Lower leg skin (tissue), 4 donors: ENCODE measurements at regions not wholly inside any gene's neighbourhood (a gene's known extent, or its start where the extent isn't known, plus 50 kb on each side); places are given as distances from the start of the nearest gene placed in this dataset.

Source experiments
- DNase-seq, 2 donors: peaks; one replicate each; pipeline ENCODE4 v3.0.0-alpha.2; 2019; ENCODE audit warnings: low spot score in 2 of 2
- H3K4me3 ChIP-seq: fragments of 200-600 bp; sonication (generic); 2 replicates; pipeline ENCODE4 v1.5.1; 2017; ENCODE audit warnings: mild to moderate bottlenecking, low read depth; ENCODE audit not compliant: poor library complexity, severe bottlenecking
- CTCF ChIP-seq, 3 donors: fragments of 450-650 bp; IDR thresholded peaks; one replicate each; pipeline ENCODE4 v1.5.1; 2016; ENCODE audit warnings: antibody characterized with exemption in 3 of 3, mild to moderate bottlenecking in 3 of 3, moderate library complexity in 2 of 3
- POLR2A ChIP-seq, 2 donors: fragments of 450-650 bp; IDR thresholded peaks; one replicate each; pipeline ENCODE4 v1.6.1; 2016 to 2017; ENCODE audit warnings: antibody characterized with exemption in 2 of 2, mild to moderate bottlenecking in 1 of 2, moderate library complexity in 1 of 2
- WGBS, 2 donors: methylation state at CpG; one replicate each; pipeline ENCODE4 v1.1.5; 2018; 5-methylcytosine and 5-hydroxymethylcytosine counted together
- intact Hi-C: fragments of 100-400 bp; cut with DNase I; formaldehyde crosslinking; loops from one replicate; pipeline ENCODE4 v1.15.0; 2023; ENCODE audit warnings: low total_unique reads

GRCh38 chr4:11497212-11497806 lies 68.6 kb upstream of the HS3ST1 start:
- H3K4me3 ChIP-seq, result no peak overlapping the region
- intact Hi-C loops, result no loop called here
- 89 to 95% methylated on average over 1 of the region's 1 CpG for WGBS, 2 donors
- no peak for TF ChIP-seq POLR2A (IDR thresholded peaks at IDR 0.05)
- no peak for TF ChIP-seq CTCF (IDR thresholded peaks at IDR 0.05)
- no peak for DNase-seq

GRCh38 chr4:11496351-11496829 lies 67.7 kb upstream of the HS3ST1 start:
- no peak overlapping the region for H3K4me3 ChIP-seq
- 56 to 62% methylated on average over 7 of the region's 7 CpGs for WGBS, 2 donors
- DNase-seq, result no peak
- intact Hi-C loops, result no loop called here
- TF ChIP-seq CTCF (IDR thresholded peaks at IDR 0.05), result no peak
- no peak for TF ChIP-seq POLR2A (IDR thresholded peaks at IDR 0.05)

- DNase-seq, result no peak
- WGBS, 2 donors, result 77 to 90% methylated on average over 2 of the region's 2 CpGs
- intact Hi-C loops, result no loop called here
- TF ChIP-seq CTCF (IDR thresholded peaks at IDR 0.05), result no peak
- TF ChIP-seq POLR2A (IDR thresholded peaks at IDR 0.05), result no peak
- no peak overlapping the region for H3K4me3 ChIP-seq
These were observed 67.1 kb upstream of the HS3ST1 start for GRCh38 chr4:11495818-11496217.

- intact Hi-C loops, result no loop called here
- no peak overlapping the region for H3K4me3 ChIP-seq
- TF ChIP-seq POLR2A (IDR thresholded peaks at IDR 0.05) (no peak), CTCF (IDR thresholded peaks at IDR 0.05) (no peak)
- no peak for DNase-seq
These were observed 66.6 kb upstream of the HS3ST1 start for GRCh38 chr4:11495291-11495690.

- DNase-seq, result no peak
- 63 to 64% methylated on average over 3 of the region's 3 CpGs for WGBS, 2 donors
- intact Hi-C loops, result no loop called here
- TF ChIP-seq POLR2A (IDR thresholded peaks at IDR 0.05) (no peak), CTCF (IDR thresholded peaks at IDR 0.05) (no peak)
- no peak overlapping the region for H3K4me3 ChIP-seq
These were observed 65.5 kb upstream of the HS3ST1 start for GRCh38 chr4:11494232-11494631.

- H3K4me3 ChIP-seq, result no peak overlapping the region
- intact Hi-C loops, result no loop called here
- TF ChIP-seq POLR2A (IDR thresholded peaks at IDR 0.05), result no peak
- WGBS, 2 donors, result 54 to 56% methylated on average over 3 of the region's 3 CpGs
- no peak for DNase-seq
These were observed 60.9 kb upstream of the HS3ST1 start for GRCh38 chr4:11489453-11490083.
